HFF-Myc (cell line): ENCODE measurements at regions not wholly inside any gene's neighbourhood (a gene's known extent, or its start where the extent isn't known, plus 50 kb on each side); places are given as distances from the start of the nearest gene placed in this dataset.

Experiments used
- DNase-seq: peaks from one replicate; pipeline ENCODE4 v3.0.0-alpha.2; 2011; ENCODE audit warnings: low read depth; ENCODE audit errors: extremely low read depth
- H3K4me3 ChIP-seq: replicated peaks from 2 replicates; pipeline ENCODE4 v1.5.1; 2011; ENCODE audit warnings: low read depth, mild to moderate bottlenecking, control low read depth, low read length
- TF ChIP-seq, protein P1 (sequence below): IDR thresholded peaks from 2 replicates; pipeline ENCODE4 v1.5.1; 2012; ENCODE audit warnings: mild to moderate bottlenecking, low read depth, low read length, control low read depth; ENCODE audit errors: missing control alignments

DNA sequence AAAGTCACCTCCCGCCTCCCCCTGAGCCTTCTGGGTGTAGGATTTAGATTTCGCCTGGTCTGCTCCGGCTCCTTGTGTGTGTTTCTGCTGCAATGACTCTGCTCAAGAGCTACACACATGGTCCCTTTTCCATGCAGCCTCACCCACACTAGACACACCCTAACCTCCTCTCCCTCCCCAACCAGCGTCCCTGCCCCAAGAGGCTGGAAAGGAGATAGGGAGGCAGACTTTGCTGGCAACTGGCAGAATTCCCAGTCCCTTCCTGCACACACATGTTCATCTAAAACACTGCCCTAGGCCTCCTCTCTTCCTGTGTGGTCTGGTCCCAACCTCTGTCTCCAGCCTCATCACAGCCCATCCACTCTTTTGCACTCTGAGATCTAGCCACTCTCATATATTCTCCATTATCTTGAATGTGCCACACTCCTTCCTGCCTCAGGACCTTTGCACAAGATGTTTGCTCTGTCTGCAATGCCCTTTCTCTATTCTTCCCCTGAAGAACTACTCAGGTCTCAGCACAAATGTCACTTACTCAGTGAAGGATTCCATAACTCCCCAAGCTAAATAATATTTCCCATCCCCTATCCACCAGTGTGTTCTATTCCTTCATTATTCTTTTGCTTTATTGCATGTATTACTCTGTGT is 253.8 kb downstream of the CDK5RAP2 start:
- peak; percentile 26 for DNase-seq
- TF ChIP-seq, protein P1, sequence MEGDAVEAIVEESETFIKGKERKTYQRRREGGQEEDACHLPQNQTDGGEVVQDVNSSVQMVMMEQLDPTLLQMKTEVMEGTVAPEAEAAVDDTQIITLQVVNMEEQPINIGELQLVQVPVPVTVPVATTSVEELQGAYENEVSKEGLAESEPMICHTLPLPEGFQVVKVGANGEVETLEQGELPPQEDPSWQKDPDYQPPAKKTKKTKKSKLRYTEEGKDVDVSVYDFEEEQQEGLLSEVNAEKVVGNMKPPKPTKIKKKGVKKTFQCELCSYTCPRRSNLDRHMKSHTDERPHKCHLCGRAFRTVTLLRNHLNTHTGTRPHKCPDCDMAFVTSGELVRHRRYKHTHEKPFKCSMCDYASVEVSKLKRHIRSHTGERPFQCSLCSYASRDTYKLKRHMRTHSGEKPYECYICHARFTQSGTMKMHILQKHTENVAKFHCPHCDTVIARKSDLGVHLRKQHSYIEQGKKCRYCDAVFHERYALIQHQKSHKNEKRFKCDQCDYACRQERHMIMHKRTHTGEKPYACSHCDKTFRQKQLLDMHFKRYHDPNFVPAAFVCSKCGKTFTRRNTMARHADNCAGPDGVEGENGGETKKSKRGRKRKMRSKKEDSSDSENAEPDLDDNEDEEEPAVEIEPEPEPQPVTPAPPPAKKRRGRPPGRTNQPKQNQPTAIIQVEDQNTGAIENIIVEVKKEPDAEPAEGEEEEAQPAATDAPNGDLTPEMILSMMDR: no peak
- no peak overlapping the region for H3K4me3 ChIP-seq

DNA sequence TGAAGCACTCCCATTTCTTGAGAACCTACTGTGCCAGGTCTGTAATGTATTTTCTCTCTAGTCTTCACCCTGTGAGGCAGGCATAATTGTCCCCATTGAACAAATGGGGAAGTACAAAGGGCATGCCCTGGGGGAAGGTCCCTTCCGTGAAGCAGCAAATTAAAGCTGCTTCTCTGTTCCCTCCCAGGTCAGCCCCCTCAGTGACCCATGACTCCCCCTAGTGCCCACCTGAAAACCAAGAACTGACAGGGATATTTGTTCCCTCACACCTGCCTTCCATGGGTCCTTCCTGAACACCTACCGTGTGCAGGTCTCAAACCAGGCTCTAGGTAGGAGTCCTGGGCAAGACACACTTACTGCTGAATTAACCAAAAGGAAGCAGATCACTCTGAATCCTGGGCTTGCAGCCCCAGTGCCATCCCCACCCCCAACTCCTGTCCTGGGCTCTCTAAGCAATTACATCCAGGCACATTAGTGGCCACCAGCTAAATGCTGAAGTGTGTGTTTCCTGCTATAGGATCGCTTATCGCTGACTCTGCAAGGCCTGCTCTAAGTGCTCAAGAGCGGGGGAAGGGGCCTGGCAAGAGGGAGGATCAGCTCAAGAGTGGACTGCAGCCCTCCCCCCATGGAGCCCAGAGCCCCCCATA is 254.8 kb downstream of the CDK5RAP2 start:
- no peak overlapping the region for H3K4me3 ChIP-seq
- no peak for DNase-seq

DNA sequence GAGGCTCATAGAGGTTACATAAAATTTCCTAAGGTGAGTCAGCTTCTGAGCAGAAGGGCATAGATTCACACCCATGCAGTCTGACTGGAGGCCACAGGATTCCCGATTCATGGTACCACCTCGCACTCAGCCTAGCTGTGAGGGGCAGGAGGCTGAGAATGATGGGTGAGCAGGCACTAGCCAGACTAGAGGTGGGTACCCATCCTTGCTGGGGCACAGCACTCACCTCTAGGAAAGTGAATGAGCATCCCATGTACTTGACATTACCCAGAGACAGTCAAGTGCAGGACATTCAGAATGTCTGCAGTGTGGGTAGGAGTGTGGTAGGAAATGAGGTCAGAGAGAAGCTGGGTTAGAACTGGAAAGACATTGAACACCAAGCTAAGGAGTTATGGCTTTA is 255.5 kb downstream of the CDK5RAP2 start:
- TF ChIP-seq, protein P1: no peak
- H3K4me3 ChIP-seq: no peak overlapping the region
- DNase-seq: no peak

More for the DNA sequence above, 254.8 kb downstream of the CDK5RAP2 start:
- TF ChIP-seq, protein P1: no peak

DNA sequence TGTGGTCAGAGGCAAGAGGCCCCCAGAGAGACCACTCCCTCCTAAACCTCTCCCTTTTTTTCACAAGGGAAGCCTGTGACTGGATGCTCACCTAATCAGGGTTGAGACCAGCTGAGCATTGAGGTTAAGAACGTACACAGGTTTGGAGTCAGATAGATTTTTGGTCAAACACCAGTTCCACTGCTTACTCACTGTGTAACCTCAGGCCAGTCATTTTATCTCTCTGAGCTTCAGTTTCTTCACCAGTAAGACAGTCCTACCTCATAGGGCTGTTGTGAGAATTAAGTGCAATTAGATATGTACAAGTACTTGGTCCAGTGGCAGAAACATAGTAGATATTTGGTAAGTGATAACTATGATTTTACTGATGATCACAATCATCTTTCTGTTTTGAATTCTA is 256.8 kb downstream of the CDK5RAP2 start:
- no peak overlapping the region for H3K4me3 ChIP-seq
- no peak for DNase-seq
- TF ChIP-seq, protein P1: no peak

DNA sequence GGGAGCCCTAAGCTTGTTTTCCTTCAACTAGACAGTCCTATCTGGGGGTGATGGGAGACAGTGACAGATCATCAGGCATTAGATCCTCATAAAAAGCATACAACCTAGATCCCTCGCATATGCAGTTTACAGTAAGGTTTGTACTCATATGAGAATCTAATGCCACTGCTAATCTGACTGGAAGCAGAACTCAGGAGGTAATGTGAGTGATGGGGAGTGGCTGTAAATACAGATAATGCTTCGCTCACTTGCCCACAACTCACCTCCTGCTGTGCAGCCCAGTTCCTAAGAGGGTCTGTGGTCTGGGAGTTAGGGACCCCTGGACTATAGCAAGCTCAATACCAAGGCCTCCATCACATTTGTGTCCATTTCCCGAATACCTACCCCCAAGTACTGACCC is 260.5 kb downstream of the CDK5RAP2 start:
- TF ChIP-seq, protein P1: no peak
- no peak for DNase-seq
- H3K4me3 ChIP-seq: no peak overlapping the region

DNA sequence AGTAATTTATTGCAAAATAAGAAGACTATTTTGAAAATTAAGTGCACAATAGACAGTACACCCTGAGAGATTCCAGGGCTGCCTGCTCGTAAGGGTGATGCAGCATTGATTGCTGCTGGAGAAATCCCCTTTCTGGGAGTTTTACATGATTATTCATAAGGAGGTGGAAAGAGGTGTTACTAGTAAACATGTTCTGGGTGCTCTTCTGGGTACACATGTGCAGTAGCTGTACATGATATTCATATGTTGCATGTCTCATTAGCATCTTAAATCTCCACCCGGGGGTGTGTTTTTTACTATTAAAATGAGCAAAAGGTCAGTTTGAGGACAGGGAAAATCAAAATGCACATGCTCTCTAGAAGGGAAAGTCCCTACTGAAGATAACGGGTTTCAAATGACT is 264.8 kb downstream of the CDK5RAP2 start:
- DNase-seq: no peak
- TF ChIP-seq, protein P1: no peak
- H3K4me3 ChIP-seq: no peak overlapping the region
